GM18507 (cell line): ENCODE measurements at regions not wholly inside any gene's neighbourhood (a gene's known extent, or its start where the extent isn't known, plus 50 kb on each side); places are given as distances from the start of the nearest gene placed in this dataset.
"Not testable (repeated sequence)": the region's sequence is repeated elsewhere in the genome, so short reads cannot be mapped to it uniquely, and the experiment has no call there.

Experiments used
- DNase-seq: peaks from one replicate; pipeline ENCODE4 v3.0.0; 2011; ENCODE audit warnings: low read depth; ENCODE audit not compliant: insufficient read length; ENCODE audit errors: extremely low spot score
- FAIRE-seq: peaks from 2 replicates; lab custom pipeline; 2011; peaks lifted over from hg19 to GRCh38; lab: Jason Lieb, UNC

DNA sequence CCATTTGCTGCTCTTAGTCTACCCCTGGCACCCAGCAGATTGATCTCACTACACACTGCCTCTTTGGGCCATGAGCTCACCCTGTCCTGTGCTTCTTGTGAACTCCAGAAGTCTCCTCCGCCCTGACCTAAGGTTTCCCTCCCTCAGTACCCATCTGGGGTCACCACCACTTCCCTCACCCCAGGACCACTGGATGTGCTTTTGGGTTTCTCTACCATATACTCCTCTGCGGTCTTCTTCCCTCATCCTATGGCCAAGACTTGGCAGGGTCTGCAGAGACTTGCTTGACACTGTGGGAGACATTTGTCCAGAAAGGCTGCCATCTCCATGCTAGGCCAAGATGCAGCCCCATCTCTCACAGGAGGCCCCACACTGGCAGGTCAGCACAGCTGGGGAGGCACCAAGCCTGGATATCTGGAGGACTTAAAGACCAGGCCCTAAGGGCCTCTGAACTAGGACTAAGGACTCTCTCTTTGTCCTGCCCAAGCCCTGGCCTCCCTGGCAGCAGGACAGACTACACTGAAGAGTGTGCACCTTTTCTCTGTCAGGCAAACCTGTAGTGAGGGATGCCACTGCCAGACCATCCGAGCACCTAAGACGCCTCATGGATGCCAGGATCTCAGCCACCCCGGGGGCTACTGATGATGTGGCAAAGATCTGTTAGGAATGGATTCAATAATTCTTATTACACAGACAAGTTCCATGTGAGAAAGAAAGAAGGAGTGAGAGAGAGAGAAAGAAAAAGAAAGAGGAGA is 134.6 kb downstream of the ZNF467 start:
- FAIRE-seq, result no peak
- no peak for DNase-seq

DNA sequence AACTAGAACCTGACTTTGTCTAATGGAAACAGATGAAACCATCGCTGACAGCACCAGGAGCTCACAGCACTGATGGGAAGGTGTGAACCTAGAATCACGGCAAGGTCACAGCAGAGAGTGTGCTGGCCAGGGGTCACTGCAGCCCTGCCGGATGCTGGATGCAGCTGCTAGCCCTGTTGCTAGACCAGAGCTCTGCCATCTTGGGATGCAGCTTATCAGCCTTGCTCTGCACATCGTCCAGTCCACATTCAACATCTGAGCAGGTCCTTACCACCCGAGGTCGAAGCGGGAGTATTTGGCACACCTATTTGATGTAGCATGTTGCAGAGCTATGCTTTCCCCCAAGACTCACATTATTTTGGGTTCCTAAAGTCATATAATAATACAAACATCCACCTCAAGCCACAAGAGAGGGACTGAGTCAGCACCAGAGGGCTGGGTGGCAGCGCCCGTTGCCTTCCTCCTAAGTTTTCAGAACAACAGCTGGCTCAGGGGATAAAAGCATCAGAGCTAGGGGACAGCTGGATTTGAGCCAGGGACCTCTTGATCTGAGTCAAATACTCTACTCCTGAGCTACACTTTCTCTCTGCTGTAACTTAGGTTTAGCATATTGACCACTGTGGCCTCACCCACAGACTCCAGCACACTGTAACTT is 135.3 kb downstream of the ZNF467 start:
- DNase-seq (no peak), FAIRE-seq (no peak)

DNA sequence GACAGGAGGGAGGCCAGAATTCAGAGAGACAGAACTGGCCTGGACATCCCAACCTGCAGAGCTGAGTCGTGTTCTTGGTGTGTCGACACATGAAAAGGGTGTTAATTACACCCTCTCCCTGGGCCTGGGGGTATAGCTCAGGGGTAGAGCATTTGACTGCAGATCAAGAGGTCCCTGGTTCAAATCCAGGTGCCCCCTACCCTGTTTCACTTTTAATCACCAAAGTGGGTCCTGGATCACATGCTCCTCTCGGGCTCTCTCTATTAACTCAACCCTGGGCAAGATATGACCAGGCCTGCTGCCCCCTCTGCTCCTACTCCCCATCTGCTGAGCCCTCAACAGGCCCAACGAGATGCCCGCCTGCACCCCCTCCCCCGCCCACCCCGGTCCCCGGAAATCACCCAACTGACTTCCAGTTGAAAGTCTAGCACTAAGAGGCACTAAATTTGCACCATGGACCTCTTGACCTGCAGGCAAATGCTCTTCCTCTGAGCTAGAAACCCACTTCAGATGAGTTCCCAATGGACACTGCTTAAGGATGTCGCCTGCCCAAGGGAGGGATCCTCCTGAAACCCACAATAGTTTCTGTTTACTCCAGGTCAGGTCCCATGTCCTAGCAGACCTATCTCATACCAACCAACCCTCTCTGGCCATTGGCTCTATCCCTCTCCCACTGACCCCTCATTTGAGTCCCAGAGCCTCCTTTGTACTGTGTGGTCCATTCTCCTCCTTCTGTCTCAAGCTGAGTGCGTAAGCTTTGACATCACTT is 137.6 kb downstream of the ZNF467 start:
- FAIRE-seq, result no peak
- no peak for DNase-seq

DNA sequence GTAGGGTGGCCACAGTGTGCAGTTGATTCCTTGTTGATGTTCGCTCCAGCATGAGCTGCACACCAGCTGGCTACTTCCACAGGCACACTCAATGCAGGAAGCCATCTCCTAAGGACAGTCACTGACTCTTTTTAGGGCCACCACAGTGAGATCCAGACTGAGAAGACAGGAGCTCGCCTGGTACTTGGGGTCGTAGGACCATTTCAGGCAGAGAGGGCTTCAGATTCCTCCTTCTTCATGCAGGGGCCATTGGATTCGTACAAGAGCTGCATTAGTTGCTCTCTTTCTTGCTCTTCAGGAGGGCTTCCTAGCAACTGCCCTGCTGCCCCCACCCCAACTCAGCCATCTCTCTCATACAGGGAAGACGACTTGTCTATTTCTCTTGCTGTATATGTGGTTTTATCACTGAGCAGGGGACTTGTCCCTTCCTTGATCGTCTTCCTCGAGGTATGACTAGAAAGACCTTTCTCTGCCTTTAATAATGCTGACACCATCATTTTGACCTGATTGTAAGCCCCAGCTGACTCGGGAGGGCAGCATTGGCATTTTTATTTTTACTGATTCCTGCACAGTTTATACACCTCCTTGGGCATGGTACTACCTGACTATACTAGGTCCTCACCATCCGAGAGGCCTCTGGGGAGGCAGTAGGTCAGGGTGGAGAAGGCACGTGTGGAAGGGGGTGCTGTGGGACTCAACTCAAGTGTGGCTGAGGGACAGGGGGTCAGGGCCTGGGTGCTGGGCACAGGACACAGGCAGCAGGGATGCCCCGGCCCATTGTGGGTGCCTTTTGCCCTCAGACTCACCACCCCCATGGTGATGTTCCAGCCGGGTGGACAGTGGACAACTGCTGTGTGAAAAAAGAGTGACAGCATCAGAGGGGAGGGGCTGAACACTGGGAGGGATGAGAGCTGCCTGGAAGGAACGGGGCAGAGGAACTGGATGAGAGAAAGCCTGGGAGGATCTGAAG is 136.7 kb upstream of the ZNF746 start:
- DNase-seq (no peak), FAIRE-seq (no peak)

GRCh38 chr7:149628361-149629149 is 130.9 kb upstream of the ZNF746 start:
- FAIRE-seq, DNase-seq: not testable (repeated sequence)

DNA sequence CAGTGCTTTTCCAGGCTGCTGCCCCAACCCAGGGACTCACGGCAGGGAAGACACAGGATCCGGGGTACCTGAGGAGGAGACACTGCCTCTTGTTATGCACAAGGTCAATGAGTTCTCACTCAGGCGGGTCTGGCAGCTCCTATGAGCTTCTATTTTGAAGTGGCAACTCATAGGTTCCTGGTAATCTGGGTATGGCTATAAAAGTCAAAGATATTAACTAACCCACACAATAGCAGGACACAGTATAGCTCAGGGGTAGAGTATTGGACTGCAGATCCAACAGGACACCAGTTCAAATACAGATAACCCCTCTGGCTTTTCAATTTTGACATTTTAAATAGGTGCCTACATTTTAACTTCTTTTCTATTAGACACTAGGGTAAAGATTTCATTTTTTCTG is 130.3 kb upstream of the ZNF746 start:
- no peak for DNase-seq
- no peak for FAIRE-seq

DNA sequence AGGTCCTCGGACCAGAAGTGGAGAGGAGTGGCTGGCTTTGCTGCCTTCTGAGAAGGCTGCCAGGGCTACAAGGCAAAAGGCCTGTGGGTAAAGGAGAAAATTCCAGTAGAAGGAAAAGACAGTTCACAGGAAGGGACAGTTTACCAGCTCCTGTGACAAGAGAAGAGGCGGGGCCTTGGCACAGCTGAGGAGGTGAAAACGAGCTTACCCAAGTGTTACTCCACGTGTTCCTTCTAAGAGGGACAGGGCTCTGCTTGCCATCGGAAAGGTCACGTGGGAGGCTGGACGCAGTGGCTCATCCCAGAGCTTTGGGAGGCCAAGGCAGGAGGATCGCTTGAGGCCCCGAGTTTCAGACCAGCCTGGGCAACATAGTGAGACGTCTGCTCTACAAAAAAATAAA is 129.4 kb upstream of the ZNF746 start:
- DNase-seq (no peak), FAIRE-seq (no peak)

DNA sequence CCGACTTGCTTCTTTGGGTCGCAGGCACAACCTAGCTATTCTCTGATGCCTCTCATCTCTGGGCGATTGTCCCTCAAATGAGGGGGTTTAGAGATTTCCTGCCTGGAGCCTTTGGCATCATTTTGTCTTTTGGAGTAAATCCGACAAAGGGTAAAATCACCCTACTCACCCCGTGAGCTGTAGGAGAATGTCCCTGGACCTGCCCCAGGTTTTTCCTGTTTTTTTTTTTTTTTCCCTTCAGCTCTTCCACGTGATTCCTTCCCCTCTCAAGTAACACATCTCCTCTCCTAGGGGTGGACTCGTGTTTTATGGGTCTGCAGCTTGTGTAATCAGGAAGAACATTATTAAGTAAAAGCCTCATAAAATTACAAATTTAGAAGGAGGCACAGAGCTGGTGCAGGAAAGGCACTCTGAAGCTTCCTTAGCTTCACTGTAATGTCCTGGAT is 128.4 kb upstream of the ZNF746 start:
- FAIRE-seq (no peak), DNase-seq (no peak)

DNA sequence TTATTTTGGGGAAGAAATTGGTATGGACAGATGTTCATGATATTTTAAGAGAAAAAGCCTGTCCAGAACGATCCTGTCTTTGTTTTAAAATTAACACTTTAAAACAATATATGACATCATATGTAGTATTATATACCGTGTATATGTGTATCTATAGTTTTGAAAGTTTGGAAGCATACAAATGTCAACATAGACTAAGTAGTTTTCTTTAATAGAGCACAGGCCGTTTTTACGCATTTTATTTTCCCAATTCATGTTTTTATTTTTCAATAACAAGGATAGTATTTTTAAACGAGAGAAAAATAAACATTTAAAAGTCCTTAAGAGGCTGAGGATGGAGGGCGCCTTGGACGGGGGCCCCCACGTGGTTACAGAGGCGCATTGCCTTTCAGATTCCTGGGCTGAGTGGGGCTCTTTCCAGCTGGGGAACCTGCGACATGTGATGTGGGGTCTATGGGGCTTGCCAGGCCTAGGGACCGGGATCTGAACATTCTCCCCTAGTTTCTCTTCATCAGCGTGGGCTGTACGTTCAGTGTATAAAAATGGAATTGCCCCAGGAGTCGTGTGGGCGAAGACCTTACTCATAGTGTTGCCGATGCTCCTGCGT is 127.8 kb upstream of the ZNF746 start:
- FAIRE-seq (no peak), DNase-seq (peak; percentile 42)

DNA sequence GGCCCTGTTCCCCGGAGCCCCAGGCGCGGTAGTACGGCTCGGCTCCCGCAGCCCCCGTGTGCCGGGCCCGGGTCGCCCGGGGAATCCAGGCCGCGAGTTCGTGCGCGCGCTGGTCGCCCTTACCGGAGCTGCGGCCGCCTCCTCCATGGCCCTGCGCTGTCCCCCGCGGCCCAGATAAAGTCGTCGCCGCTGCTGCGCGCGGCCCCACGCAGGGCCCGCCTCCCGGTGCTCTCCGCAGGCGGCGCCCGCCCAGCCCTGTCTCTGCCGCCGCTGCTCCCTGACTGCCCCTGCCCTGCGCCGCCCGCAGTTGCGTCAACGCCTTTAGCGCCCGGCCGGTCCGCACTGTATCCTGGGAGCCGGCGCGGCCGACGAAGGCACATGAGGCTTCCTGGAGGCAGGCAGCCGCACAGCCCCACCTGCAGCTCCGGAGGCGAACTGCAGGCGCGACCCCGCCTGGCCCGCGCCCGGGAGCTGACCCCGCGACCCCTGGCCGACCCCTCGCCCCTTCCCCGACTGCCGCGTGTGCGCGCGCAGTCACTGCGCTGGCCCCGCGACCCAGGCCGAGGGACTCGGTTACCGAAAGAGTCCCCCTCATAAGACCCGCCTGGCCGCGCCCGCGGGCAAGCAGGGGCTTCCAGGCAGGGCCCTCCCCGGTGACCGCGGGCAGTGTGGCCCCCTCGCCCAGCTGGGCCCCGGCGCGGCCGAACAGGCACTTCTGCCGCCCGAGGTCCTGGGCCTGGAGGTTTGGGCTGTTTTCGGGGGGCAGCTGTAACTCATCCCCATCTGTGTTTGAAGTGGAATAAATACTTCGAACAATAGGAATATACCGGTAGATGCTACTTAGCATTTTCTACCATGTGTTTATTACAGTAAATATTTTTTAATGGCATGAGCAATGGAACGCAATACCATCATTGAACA is 127.1 kb upstream of the ZNF746 start:
- DNase-seq (peak; percentile 78), FAIRE-seq (peak; percentile 86)

DNA sequence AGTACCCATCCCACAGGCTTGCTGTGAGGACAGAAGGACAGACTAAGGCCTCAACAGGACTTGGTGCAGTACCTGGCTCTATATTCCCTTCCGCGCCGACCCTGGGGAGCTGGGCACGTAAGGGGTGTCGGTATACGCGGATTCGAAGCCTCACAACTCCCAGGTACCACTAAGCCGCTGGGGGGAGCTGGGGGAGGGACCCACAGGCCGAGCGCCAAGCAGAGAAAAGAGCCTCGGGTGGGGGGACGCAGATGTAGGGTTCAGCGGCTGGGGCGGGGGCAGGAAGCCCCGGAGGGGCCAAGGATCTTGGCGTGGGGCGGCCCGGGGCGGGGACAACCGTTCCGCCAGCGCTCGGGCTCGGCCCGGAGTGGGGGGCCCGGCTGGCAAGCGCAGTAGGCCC is 126.4 kb upstream of the ZNF746 start:
- FAIRE-seq (no peak), DNase-seq (no peak)

DNA sequence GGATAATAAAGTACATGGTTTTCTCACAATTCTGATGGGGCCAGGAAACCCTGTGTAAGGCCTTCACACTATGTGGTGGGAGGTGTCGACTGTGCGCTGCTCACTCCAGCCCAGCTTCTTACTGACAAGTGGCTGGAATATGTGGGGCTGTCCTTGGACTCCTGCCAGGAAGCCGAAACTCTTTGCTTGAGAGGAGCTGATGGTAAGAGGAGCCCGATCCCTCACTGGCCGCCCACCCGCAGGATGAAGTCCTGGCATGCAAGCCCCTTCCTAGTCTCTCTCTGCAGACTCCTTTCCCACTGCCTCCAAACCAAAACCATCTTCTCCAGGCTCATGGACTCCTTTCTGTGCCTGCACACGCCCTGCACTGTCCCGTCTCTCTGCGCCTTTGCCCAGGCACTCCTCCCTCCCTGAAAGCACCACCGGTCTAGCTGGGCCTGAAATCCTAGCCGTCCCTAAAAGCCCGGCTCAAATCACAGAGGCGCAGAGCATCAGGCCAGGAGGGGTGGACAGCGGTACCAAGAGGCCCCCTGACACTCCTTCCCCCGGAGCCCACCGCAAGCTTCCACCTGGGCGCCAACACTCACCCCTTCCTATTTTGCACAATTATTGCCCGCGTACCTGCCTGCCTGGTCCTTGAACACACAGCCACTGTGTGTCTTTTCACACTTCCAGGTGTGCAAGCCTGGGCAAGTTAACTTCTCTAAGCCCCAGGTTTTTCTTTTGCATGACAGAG is 125.8 kb upstream of the ZNF746 start:
- not testable (repeated sequence) for DNase-seq, FAIRE-seq

DNA sequence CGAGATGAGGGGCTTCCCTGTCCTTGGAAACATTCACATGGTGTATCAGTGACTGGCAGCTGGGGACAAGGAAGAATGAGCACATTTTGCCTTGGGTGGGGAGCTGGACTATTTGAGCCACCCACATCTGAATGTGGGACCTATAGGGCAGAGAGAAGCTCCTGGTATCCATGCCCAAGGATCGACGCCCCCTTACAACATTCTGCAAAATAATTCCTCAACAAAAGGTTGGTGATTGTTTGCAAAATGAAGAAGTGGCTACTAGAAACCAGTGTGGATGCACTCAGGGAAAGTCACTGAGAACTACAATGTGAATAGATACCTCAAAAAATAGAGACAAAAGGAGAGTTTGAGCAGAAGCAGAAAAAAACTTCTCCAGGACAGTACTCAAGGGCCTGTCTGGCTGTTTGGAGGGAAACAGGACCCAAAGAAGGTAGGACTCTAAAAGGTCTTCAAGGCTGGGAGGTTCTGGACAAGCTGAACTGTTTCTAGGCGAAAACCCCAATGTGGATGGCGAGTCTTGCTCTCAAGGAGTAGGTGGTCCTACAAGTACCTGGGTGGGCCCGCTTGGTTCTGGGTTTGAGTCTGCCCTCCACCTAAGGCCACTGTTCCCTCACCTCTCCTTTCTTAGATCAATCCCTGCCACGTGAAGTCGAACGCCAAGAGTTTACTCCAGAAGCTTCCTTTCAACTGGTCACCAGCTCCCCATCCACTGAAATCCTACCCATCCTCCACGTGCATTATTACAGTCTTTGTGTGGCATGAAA is 125.0 kb upstream of the ZNF746 start:
- DNase-seq (no peak), FAIRE-seq (no peak)

DNA sequence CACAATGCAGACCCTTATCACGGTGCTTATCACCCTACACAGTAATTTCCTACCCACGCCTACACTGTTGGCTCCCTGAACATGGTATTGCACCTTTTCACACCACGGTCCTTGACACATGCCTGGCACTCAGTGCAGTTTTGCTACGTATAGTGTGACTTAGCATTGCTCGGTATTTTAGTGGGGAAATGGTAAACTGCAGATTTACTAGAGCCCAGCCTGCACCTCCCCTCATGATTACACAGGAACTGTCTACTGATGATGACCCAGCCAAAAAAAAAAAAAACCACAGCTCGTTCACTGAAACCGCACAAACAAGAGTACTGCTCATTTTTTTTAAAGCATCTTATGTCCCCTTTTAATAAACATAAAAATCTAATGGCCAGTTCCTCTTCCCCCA is 124.2 kb upstream of the ZNF746 start:
- FAIRE-seq, result no peak
- DNase-seq, result no peak

- no peak for DNase-seq
- peak; percentile 56 for FAIRE-seq
Observed at GRCh38 chr7:149620961-149621360, 123.4 kb upstream of the ZNF746 start.

DNA sequence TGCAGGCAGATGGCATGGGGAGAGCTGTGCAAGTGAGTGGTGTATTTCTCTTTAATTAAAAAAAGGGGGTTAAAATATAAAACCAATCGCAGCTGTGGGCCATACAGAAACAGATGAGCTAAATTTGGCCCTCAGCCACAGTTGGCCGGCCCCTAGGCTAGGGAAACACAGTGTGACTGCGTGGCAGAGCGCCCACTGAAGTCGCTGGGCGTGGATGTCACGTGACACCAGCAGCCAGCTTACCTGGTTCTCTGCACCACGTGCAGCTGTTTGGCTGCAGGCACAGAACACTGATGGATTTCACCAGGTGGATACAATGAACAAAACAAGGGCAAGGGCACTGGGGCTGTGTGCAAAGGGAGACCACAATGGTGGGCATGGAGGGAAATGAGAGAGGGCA is 119.3 kb upstream of the ZNF746 start:
- DNase-seq (no peak), FAIRE-seq (no peak)
